ENCODE measurements at regions not wholly inside any gene's neighbourhood (a gene's known extent, or its start where the extent isn't known, plus 50 kb on each side); places are given as distances from the start of the nearest gene placed in this dataset.
A peak's percentile ranks its signal among the peaks of the same experiment; 100 is the strongest.

DNA sequence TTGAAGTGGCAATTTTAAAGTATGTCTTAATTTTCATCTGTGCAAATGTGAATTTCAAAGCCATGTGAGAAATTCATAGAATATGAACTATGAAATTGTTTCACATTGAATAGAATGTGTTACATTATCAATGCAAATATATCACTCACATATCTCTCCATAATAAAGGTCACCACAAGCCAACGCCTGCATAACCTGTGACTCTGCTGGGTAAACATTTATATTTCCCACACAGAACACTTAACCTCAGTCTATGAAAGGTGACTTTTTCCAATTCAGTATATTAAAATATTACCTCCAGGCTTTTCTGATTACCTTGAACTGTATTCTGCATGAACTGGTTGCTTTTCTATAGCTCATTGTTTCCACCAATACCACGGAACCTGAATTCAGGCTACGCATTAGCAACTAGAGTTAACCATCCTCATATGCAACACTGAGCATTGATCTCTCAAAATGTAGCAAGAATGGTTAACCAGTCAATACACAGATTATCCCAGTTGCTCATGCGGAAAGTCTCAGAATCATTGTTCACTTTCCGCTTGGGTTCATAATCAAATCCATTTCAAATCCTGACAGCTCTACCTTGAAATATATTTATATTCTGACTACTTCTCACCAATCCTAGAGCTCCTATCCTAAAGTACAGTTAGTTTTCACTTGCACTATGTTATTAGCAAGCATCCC, 126.6 kb upstream of the TYRP1 start:
- Histone ChIP-seq H3K27me3 (replicated peaks; ENCODE audit: insufficient read depth) (peaks cover 4% of the 10 kb centered on the region; the same call in 1 of the 2 replicates), H4K20me1 (ENCODE audit: insufficient read depth) (no peaks in the 10 kb centered on the region), H3K4me2 (ENCODE audit: unreplicated experiment) (no peak overlapping the region), H3K9me2 (ENCODE audit: insufficient read depth) (no peaks in the 10 kb centered on the region), H3K27ac (no peak overlapping the region), H3F3A (ENCODE audit: insufficient read depth) (no peaks in the 10 kb centered on the region), H3K4me3 (no peak overlapping the region), H3K9me3 (ENCODE audit: low read depth) (no peaks in the 10 kb centered on the region), H2AFZ (no peak overlapping the region), H3K9ac (no peak overlapping the region), H3K4me1 (ENCODE audit: insufficient read depth) (no peaks in the 10 kb centered on the region), H3K79me2 (ENCODE audit: insufficient read depth) (no peaks in the 10 kb centered on the region), H3K36me3 (ENCODE audit: low read depth) (no peaks in the 10 kb centered on the region)
- TF ChIP-seq EZH2phosphoT487 (IDR thresholded peaks at IDR 0.05; ENCODE audit: insufficient read depth, low read depth) (no peak), EZH2 (IDR thresholded peaks at IDR 0.05; ENCODE audit: insufficient read depth, poor library complexity, severe bottlenecking) (no peak)
- 58 to 63% methylated on average over 5 of the region's 5 CpGs for WGBS, 2 experiments (ENCODE audit: low coverage in 1 of 2, low lambda C conversion rate in 2 of 2, missing lambda C conversion rate in 2 of 2)
- DNase-seq, result no peak
- in situ Hi-C loops (cut with MboI), result no loop called here

- no peaks in the 10 kb centered on the region for H3K4me1 ChIP-seq (ENCODE audit: insufficient read depth)
- no peaks in the 10 kb centered on the region for H3K9me2 ChIP-seq (ENCODE audit: insufficient read depth)
- WGBS, 2 experiments (ENCODE audit: low coverage in 1 of 2, low lambda C conversion rate in 2 of 2, missing lambda C conversion rate in 2 of 2), result 17 to 31% methylated on average over 3 of the region's 3 CpGs
Measured at GRCh38 chr9:12584656-12585522, 108.3 kb upstream of the TYRP1 start.

GRCh38 chr9:12595400-12595799, 97.8 kb upstream of the TYRP1 start:
- no peaks in the 10 kb centered on the region; the same call in 1 of the 2 replicates for H3K27me3 ChIP-seq (replicated peaks; ENCODE audit: insufficient read depth)
- no peak overlapping the region for H3K27ac ChIP-seq
- TF ChIP-seq EZH2 (IDR thresholded peaks at IDR 0.05; ENCODE audit: insufficient read depth, poor library complexity, severe bottlenecking), result no peak
- no peak for TF ChIP-seq EZH2phosphoT487 (IDR thresholded peaks at IDR 0.05; ENCODE audit: insufficient read depth, low read depth)
- H3K36me3 ChIP-seq (ENCODE audit: low read depth), result no peaks in the 10 kb centered on the region
- H3K9me3 ChIP-seq (ENCODE audit: low read depth), result no peaks in the 10 kb centered on the region
- 33 to 41% methylated on average over 3 of the region's 3 CpGs for WGBS, 2 experiments (ENCODE audit: low coverage in 1 of 2, low lambda C conversion rate in 2 of 2, missing lambda C conversion rate in 2 of 2)
- H3K4me1 ChIP-seq (ENCODE audit: insufficient read depth), result no peaks in the 10 kb centered on the region
- DNase-seq, result no peak
- H3K4me2 ChIP-seq (ENCODE audit: unreplicated experiment), result no peak overlapping the region
- no peak overlapping the region for H3K9ac ChIP-seq
- H4K20me1 ChIP-seq (ENCODE audit: insufficient read depth), result no peaks in the 10 kb centered on the region
- no peaks in the 10 kb centered on the region for H3K9me2 ChIP-seq (ENCODE audit: insufficient read depth)
- in situ Hi-C loops (cut with MboI), result no loop called here
- no peaks in the 10 kb centered on the region for H3K79me2 ChIP-seq (ENCODE audit: insufficient read depth)
- H3K4me3 ChIP-seq, result no peak overlapping the region
- H3F3A ChIP-seq (ENCODE audit: insufficient read depth), result no peaks in the 10 kb centered on the region
- no peak overlapping the region for H2AFZ ChIP-seq

More at GRCh38 chr9:12584656-12585522, 108.3 kb upstream of the TYRP1 start:
- no peak for DNase-seq
- H3F3A ChIP-seq (ENCODE audit: insufficient read depth), result no peaks in the 10 kb centered on the region
- no peak overlapping the region for H3K27ac ChIP-seq
- H2AFZ ChIP-seq, result no peak overlapping the region
- H3K4me2 ChIP-seq (ENCODE audit: unreplicated experiment), result no peak overlapping the region
- no peaks in the 10 kb centered on the region for H3K36me3 ChIP-seq (ENCODE audit: low read depth)
- no peak overlapping the region for H3K9ac ChIP-seq
- H3K4me3 ChIP-seq, result no peak overlapping the region
- TF ChIP-seq EZH2 (IDR thresholded peaks at IDR 0.05; ENCODE audit: insufficient read depth, poor library complexity, severe bottlenecking), result no peak
- TF ChIP-seq EZH2phosphoT487 (IDR thresholded peaks at IDR 0.05; ENCODE audit: insufficient read depth, low read depth), result no peak
- H3K79me2 ChIP-seq (ENCODE audit: insufficient read depth), result no peaks in the 10 kb centered on the region
- H4K20me1 ChIP-seq (ENCODE audit: insufficient read depth), result no peaks in the 10 kb centered on the region
- H3K27me3 ChIP-seq (replicated peaks; ENCODE audit: insufficient read depth), result no peaks in the 10 kb centered on the region
- in situ Hi-C loops (cut with MboI), result no loop called here
- no peaks in the 10 kb centered on the region for H3K9me3 ChIP-seq (ENCODE audit: low read depth)

DNA sequence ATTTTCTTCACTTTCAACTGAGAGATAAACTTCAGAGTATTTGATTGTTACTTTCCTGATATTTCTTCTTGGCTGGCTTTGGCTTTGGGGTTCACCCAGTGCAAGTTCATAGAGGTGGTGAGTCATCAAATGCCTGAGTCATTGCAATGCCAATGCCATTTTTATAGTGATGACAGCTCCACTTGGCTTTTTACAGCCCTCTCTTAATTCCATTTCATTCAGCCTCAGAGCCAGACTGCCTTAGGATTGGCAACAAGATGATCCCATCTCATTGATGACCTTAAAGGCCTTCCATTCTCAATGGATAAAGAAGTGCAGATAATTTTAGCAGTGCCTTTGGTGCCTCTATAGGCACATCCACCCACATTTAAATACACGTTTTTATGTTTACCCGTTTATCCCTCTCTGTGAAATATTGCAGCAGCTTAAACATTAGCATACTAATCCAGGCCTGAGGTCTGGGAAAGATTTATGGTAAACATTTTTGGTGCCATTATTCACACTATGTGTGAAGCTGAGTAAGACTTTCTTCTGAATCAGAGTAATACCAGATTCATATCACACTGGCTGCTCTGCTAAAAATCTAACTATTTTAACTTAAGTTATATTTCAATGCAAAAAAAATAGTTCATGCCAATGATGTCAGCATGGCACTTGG, 88.9 kb upstream of the TYRP1 start:
- in situ Hi-C loops (cut with MboI), result no loop called here
- Histone ChIP-seq H3K79me2 (ENCODE audit: insufficient read depth) (no peaks in the 10 kb centered on the region), H3K27ac (no peak overlapping the region), H2AFZ (no peak overlapping the region), H3K27me3 (replicated peaks; ENCODE audit: insufficient read depth) (no peaks in the 10 kb centered on the region), H3K4me2 (ENCODE audit: unreplicated experiment) (no peak overlapping the region), H4K20me1 (ENCODE audit: insufficient read depth) (no peaks in the 10 kb centered on the region), H3K9ac (no peak overlapping the region), H3K4me1 (ENCODE audit: insufficient read depth) (no peaks in the 10 kb centered on the region), H3F3A (ENCODE audit: insufficient read depth) (no peaks in the 10 kb centered on the region), H3K9me3 (ENCODE audit: low read depth) (no peaks in the 10 kb centered on the region), H3K9me2 (ENCODE audit: insufficient read depth) (no peaks in the 10 kb centered on the region), H3K4me3 (no peak overlapping the region), H3K36me3 (ENCODE audit: low read depth) (no peaks in the 10 kb centered on the region)
- peak; percentile 38 for DNase-seq
- 5 to 9% methylated on average over 2 of the region's 2 CpGs for WGBS, 2 experiments (ENCODE audit: low coverage in 1 of 2, low lambda C conversion rate in 2 of 2, missing lambda C conversion rate in 2 of 2)
- no peak for TF ChIP-seq EZH2 (IDR thresholded peaks at IDR 0.05; ENCODE audit: insufficient read depth, poor library complexity, severe bottlenecking)
- TF ChIP-seq EZH2phosphoT487 (IDR thresholded peaks at IDR 0.05; ENCODE audit: insufficient read depth, low read depth), result no peak

Measured in GM23248 (cell line).